ENCODE measurements at regions not wholly inside any gene's neighbourhood (a gene's known extent, or its start where the extent isn't known, plus 50 kb on each side); places are given as distances from the start of the nearest gene placed in this dataset.

DNA sequence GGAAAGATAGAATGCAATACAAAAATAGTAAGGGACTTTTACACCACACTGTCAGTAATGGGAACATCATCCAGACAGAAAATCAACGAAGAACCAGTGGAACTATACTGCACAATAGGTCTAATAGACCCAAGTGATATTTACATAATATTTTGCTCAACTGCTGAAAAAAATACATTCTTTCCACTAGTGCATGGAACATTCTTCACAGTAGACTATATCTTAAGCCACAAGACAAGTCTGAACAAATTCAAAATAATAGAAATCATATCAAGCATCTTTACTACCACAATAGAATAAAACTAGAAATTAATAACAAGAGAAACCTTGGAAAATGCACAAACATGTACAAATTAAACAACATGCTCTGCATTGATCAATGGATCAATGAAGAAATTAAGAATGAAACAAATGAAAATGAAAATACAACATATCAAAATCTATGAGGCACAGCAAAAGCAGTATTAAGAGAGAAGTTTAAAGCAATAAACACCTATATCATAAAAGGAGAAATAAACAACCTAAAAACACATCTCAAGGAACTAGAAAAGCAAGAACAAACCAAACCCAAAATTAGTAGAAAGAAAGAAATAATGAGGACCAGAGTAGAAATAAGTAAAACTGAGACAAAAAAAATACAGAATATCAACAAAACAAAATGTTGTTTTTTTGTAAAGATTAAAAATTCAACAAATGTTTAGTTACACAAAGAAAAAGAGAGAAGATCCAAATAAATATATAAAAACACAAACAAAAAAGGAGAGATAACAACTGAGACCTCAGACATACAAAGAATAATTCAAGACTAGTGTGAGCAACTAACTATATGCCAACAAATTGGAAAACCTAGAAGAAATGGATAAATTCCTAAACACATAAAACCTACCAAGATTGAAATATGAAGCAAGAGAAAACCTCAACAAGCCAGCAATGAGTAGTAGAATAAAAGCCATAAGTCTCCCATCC, 51.5 kb upstream of the ANTXR2 start:
- POLR2A ChIA-PET: no interaction called here
- no peak for DNase-seq (ENCODE audit: extremely low spot score)

More for the DNA sequence above, 51.5 kb upstream of the ANTXR2 start:
- CTCF ChIA-PET: interaction anchor here (1.2 to 1.6 kb wide), 2 partner anchors 15 to 58 kb away, joined by 3 to 7 read pairs; no protein-coding TSS in a partner anchor
- TF ChIP-seq, protein P1, sequence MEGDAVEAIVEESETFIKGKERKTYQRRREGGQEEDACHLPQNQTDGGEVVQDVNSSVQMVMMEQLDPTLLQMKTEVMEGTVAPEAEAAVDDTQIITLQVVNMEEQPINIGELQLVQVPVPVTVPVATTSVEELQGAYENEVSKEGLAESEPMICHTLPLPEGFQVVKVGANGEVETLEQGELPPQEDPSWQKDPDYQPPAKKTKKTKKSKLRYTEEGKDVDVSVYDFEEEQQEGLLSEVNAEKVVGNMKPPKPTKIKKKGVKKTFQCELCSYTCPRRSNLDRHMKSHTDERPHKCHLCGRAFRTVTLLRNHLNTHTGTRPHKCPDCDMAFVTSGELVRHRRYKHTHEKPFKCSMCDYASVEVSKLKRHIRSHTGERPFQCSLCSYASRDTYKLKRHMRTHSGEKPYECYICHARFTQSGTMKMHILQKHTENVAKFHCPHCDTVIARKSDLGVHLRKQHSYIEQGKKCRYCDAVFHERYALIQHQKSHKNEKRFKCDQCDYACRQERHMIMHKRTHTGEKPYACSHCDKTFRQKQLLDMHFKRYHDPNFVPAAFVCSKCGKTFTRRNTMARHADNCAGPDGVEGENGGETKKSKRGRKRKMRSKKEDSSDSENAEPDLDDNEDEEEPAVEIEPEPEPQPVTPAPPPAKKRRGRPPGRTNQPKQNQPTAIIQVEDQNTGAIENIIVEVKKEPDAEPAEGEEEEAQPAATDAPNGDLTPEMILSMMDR (IDR thresholded peaks at IDR 0.05; ENCODE audit: control extremely low read depth, extremely low read depth, low read depth, missing control alignments): no peak

Measured in GM10248 (cell line).